Stimulated activated CD4-positive, alpha-beta T cell treated with anti-CD3 and anti-CD28 coated beads, Interleukin-2, amount 100 ng/mL, for 4 hours (primary cell): ENCODE measurements at regions not wholly inside any gene's neighbourhood (a gene's known extent, or its start where the extent isn't known, plus 50 kb on each side); places are given as distances from the start of the nearest gene placed in this dataset.

Experiments
- DNase-seq: peaks from one replicate; pipeline ENCODE4 v3.0.0-alpha.2; 2020; ENCODE audit warnings: low read depth

- no peak for DNase-seq
Measured at GRCh38 chr2:2871480-2872308, 505.9 kb downstream of the EIPR1 start.

GRCh38 chr2:2870106-2870505 lies 507.5 kb downstream of the EIPR1 start:
- DNase-seq: no peak

GRCh38 chr2:2869553-2869952 lies 508.1 kb downstream of the EIPR1 start:
- no peak for DNase-seq

- no peak for DNase-seq
Measured at GRCh38 chr2:2868085-2868484, 509.5 kb downstream of the EIPR1 start.

GRCh38 chr2:2867397-2867979 lies 510.1 kb downstream of the EIPR1 start:
- DNase-seq: no peak

- DNase-seq: no peak
Measured at GRCh38 chr2:2866459-2866858, 511.2 kb downstream of the EIPR1 start.

- no peak for DNase-seq
Measured at GRCh38 chr2:2862386-2862785, 515.2 kb downstream of the EIPR1 start.

- no peak for DNase-seq
Measured at GRCh38 chr2:2861666-2862240, 515.9 kb downstream of the EIPR1 start.

GRCh38 chr2:2860589-2861300 lies 516.9 kb downstream of the EIPR1 start:
- DNase-seq: no peak

GRCh38 chr2:2859732-2860131 lies 517.9 kb downstream of the EIPR1 start:
- no peak for DNase-seq

GRCh38 chr2:2859164-2859563 lies 518.5 kb downstream of the EIPR1 start:
- no peak for DNase-seq

- DNase-seq: no peak
Measured at GRCh38 chr2:2856723-2857415, 520.7 kb downstream of the EIPR1 start.

GRCh38 chr2:2855297-2855696 lies 522.3 kb downstream of the EIPR1 start:
- no peak for DNase-seq

GRCh38 chr2:2853346-2853745 lies 522.3 kb upstream of the MYT1L start:
- no peak for DNase-seq

GRCh38 chr2:2851806-2852777 lies 521.0 kb upstream of the MYT1L start:
- DNase-seq: no peak

- no peak for DNase-seq
Measured at GRCh38 chr2:2851316-2851715, 520.2 kb upstream of the MYT1L start.

GRCh38 chr2:2850859-2851258 lies 519.8 kb upstream of the MYT1L start:
- no peak for DNase-seq

- DNase-seq: no peak
Measured at GRCh38 chr2:2850218-2850755, 519.2 kb upstream of the MYT1L start.

GRCh38 chr2:2849464-2850217 lies 518.6 kb upstream of the MYT1L start:
- no peak for DNase-seq
